ENCODE measurements at regions not wholly inside any gene's neighbourhood (a gene's known extent, or its start where the extent isn't known, plus 50 kb on each side); places are given as distances from the start of the nearest gene placed in this dataset.
"Not testable (repeated sequence)": the region's sequence is repeated elsewhere in the genome, so short reads cannot be mapped to it uniquely, and the experiment has no call there.

DNA sequence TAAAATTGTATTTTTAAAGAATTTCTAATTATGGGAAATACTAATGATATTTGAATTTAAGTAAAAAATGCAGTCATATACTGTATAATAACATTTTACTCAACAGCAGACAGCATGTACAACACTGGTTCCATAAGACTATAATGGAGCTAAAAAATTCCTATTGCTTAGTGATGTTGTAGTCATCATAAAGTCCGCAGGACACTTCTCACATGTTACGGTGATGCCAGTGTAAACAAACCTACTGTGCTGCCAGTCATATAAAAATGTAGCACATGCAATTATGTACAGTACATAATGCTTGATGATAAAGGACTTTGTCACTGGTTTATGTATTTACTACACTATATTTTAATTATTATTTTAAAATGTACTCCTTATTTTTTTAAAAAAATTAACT, 629.3 kb downstream of the IPMK start:
- H3K36me3 Mint-ChIP-seq (ENCODE audit: low read depth), result no peaks in the 10 kb centered on the region
- H3K4me3 Mint-ChIP-seq, result no peak overlapping the region
- H3K27me3 Mint-ChIP-seq, result no peaks in the 10 kb centered on the region
- no peaks in the 10 kb centered on the region for H3K4me1 Mint-ChIP-seq (ENCODE audit: low read depth)
- H3K27ac Mint-ChIP-seq, result no peak overlapping the region
- no peaks in the 10 kb centered on the region for H3K9me3 Mint-ChIP-seq
- intact Hi-C loops (cut with micrococcal nuclease), result no loop called here

DNA sequence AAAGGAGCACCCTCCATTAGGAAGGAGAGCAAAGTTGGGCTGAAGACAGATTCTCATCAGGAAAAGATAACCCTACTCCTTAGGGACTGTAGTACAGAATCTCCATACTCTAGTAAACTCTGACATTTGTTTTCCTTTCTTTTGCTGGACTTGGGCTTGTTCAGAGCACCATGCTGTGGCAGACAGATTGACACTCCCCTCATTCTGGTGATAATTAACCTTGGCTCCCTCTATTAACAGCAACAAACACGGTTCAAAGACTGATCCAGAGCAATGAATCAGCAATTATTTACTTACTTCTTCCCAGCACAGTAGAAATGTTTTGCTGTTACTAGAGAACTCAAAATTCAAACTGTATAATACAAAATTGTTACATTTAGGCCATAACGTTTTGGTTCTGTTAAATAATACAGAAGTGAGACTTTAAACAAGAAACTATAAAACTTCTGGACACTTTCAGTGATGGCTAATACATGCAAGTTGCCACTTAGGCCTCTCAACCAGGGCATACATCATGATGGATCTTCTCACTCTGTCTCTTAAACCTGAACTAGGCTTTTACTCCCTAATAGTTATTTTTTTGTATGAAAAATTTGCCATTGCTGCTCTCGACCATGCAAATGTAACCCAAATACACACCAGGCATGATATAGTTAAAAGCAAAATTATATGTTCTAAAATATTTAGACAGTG, 639.0 kb downstream of the IPMK start:
- Mint-ChIP-seq H3K27me3 (no peaks in the 10 kb centered on the region), H3K36me3 (ENCODE audit: low read depth) (no peaks in the 10 kb centered on the region), H3K4me1 (ENCODE audit: low read depth) (no peaks in the 10 kb centered on the region), H3K27ac (no peak overlapping the region), H3K9me3 (no peaks in the 10 kb centered on the region), H3K4me3 (no peak overlapping the region)
- intact Hi-C loops (cut with micrococcal nuclease), result no loop called here

DNA sequence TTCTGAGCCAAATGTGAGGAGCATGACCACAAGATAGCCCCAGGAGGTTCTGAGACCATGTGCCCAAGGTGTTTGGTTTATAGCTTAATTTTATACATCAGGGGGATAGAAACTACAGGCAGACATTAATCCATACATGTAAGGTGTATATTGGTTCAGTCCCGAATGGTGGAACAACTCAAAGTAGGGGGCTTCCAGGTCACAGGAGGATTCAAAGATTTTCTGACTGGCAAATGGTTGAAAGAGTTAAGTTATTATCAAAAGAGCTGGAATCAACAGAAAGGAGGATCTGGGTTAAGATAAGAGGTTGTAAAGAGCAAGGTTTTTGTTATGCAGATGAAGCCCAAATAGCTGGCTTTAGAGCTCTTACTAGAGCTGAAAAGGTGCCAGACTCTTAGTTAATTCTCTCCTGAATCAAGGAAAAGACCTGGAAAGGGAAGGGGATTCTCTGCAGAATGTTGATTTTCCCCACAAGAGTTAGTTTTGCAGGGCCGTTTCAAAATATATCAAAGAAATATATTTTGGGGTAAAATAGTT, 640.0 kb downstream of the IPMK start:
- intact Hi-C loops (cut with micrococcal nuclease), result no loop called here
- Mint-ChIP-seq H3K9me3 (no peaks in the 10 kb centered on the region), H3K27me3 (no peaks in the 10 kb centered on the region), H3K27ac (no peak overlapping the region), H3K4me3 (no peak overlapping the region), H3K36me3 (ENCODE audit: low read depth) (no peaks in the 10 kb centered on the region), H3K4me1 (ENCODE audit: low read depth) (no peaks in the 10 kb centered on the region)

DNA sequence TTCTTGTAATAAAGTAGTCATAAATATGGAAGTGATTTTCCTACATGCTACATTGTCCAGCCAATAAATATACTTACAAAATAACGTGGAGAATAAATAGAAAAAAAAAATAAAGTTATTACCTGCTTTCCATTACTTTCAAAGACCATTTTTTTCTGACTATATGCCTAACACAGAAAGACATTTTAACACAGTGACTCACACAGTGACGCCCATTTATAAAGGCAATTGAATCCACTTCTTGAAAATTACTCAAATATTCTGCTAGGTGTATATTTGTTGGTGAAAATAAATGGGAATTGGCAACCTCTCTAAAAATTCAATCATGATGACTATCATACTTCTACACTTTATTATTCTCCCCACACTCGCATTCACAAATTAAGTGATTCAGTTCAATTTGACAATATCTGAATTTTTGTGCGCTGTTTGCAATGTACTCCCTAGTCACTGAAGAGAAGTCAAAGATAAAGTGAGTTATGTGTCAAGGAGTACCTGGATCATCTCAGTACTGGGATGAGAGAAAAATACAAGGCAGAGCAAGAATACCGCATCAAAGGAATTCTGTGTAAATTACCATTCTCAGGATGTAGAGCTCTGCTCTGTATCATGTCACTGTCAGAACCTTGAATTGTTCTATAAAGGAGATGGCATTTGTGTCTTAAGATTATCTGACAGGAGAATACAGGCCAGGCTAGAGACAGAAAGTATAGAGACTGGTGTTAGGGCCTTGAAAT, 642.7 kb downstream of the IPMK start:
- intact Hi-C loops (cut with micrococcal nuclease), result no loop called here
- H3K9me3 Mint-ChIP-seq, result no peaks in the 10 kb centered on the region
- H3K36me3 Mint-ChIP-seq (ENCODE audit: low read depth), result no peaks in the 10 kb centered on the region
- H3K27ac Mint-ChIP-seq, result no peak overlapping the region
- H3K27me3 Mint-ChIP-seq, result no peaks in the 10 kb centered on the region
- H3K4me3 Mint-ChIP-seq, result no peak overlapping the region
- H3K4me1 Mint-ChIP-seq (ENCODE audit: low read depth), result no peaks in the 10 kb centered on the region

DNA sequence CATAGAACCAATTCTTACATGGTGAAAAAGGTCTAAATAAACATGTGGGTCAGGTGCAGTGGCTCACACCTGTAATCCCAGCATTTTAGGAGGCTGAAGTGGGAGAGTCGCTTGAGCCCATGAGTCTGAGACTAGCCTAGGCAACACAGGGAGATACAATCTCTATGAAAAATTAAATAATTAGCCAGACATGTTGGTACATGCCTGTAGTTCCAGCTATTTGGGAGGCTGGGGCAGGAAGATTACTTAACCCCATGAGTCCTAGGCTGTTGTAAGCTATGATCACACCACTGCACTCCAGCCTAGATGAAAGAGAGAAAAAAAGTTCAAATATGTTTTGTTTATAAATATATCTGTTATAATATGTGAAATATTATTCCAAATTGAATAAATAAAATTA, 643.6 kb downstream of the IPMK start:
- no peaks in the 10 kb centered on the region for H3K27me3 Mint-ChIP-seq
- H3K4me3 Mint-ChIP-seq, result no peak overlapping the region
- H3K9me3 Mint-ChIP-seq, result no peaks in the 10 kb centered on the region

DNA sequence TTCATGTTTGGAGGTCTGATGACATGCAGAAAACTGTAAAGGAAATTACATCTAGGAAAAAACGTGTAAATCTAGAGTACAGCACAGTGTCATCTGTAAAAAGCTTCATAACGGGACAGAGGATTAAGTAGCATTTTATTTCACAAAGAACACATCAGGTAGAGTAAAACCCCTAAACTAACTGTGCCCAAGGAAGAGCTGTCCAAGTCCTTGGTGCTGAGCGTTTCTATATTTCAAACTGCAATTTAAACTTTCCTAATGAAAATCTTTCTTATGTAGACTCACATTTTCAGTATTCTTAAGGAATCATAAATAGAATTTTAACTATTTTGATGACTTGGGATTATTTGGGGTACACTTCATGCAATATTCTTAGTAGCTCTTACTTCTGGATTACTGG, 646.2 kb downstream of the IPMK start:
- H3K4me1 Mint-ChIP-seq (ENCODE audit: low read depth), result no peaks in the 10 kb centered on the region
- H3K36me3 Mint-ChIP-seq (ENCODE audit: low read depth), result no peaks in the 10 kb centered on the region
- H3K27me3 Mint-ChIP-seq, result no peaks in the 10 kb centered on the region
- H3K4me3 Mint-ChIP-seq, result no peak overlapping the region
- intact Hi-C loops (cut with micrococcal nuclease), result no loop called here
- H3K27ac Mint-ChIP-seq, result no peak overlapping the region
- no peaks in the 10 kb centered on the region for H3K9me3 Mint-ChIP-seq

More for the DNA sequence above, 643.6 kb downstream of the IPMK start:
- intact Hi-C loops (cut with micrococcal nuclease), result no loop called here
- H3K4me1 Mint-ChIP-seq (ENCODE audit: low read depth), result no peaks in the 10 kb centered on the region
- no peak overlapping the region for H3K27ac Mint-ChIP-seq
- no peaks in the 10 kb centered on the region for H3K36me3 Mint-ChIP-seq (ENCODE audit: low read depth)

DNA sequence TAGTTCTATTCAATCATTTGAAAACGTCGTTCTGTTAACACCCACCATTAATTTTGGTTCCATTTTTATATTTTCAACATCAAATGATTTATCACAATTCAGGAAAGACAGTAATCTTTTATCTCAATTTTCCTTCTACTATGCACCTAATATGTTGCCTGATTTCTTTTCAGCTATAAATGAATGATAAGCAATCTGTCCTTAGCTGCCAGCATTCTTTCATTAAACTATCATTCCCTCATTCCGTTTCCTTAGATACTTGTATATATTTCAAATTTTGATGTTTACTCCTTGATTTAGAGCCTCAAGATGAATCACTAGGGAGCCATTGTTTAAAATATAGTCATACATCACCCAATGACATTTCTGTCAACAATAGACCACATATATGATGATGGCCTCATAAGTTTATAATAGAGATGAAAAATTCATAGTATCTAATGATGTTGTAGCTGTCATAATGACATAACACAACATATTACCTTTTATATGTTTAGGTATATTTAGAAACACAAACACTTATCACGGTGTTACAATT, 661.7 kb downstream of the IPMK start:
- no peaks in the 10 kb centered on the region for H3K9me3 Mint-ChIP-seq

DNA sequence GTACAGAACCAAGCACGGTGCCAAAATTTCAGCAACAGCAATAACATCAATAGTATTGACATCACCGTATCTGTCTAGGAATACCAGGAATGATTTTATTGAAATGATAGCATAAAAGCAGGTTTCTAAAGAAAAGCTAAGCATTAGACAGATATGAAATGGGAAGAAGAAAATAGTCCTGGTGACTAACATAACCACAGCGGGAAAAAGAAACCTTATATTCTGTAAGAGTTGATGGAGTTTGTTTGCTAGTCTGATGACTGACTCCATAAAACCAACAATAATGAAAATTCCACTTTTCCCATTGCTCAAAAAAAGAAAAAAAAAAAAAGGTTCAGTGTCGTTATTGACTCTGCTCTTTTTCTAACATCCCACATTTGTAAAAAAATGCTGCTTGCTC, 668.3 kb downstream of the IPMK start:
- intact Hi-C loops (cut with micrococcal nuclease), result no loop called here
- Mint-ChIP-seq H3K4me3 (no peak overlapping the region), H3K27me3 (no peaks in the 10 kb centered on the region), H3K27ac (no peak overlapping the region), H3K36me3 (ENCODE audit: low read depth) (no peaks in the 10 kb centered on the region), H3K9me3 (no peaks in the 10 kb centered on the region), H3K4me1 (ENCODE audit: low read depth) (no peaks in the 10 kb centered on the region)

More for the DNA sequence above, 661.7 kb downstream of the IPMK start:
- H3K27ac Mint-ChIP-seq, result no peak overlapping the region
- H3K27me3 Mint-ChIP-seq, result no peaks in the 10 kb centered on the region
- no peaks in the 10 kb centered on the region for H3K4me1 Mint-ChIP-seq (ENCODE audit: low read depth)
- H3K36me3 Mint-ChIP-seq (ENCODE audit: low read depth), result no peaks in the 10 kb centered on the region
- intact Hi-C loops (cut with micrococcal nuclease), result no loop called here
- H3K4me3 Mint-ChIP-seq, result no peak overlapping the region

DNA sequence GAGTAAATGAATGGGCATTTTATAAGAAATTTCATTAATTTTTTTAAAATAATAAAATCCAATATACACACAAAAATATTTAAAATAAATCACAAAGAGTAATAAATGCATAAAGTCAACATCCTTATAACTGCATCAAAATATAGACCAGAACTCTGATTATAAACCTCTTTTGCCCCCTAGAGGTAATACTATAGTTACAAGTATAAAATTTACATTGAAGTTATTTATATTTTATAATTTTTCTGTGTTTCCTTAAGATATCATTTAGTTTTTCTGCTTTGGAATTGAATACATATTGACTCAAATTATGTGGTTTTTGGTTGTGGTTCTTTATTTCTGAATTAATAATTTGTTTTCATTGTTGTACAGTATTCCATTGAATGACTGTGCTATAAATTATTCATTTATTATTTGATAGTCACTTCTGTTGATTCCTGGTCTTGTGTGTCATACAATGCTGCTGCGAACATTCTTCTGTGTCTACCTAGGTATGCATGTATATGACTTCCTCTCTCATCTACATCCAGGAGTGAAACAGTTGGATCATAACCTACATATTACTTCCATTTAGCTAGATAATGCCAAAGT, 673.6 kb downstream of the IPMK start:
- Mint-ChIP-seq H3K27ac (no peak overlapping the region), H3K4me3 (no peak overlapping the region), H3K36me3 (ENCODE audit: low read depth) (no peaks in the 10 kb centered on the region), H3K27me3 (no peaks in the 10 kb centered on the region), H3K4me1 (ENCODE audit: low read depth) (no peaks in the 10 kb centered on the region), H3K9me3 (no peaks in the 10 kb centered on the region)
- intact Hi-C loops (cut with micrococcal nuclease), result no loop called here

DNA sequence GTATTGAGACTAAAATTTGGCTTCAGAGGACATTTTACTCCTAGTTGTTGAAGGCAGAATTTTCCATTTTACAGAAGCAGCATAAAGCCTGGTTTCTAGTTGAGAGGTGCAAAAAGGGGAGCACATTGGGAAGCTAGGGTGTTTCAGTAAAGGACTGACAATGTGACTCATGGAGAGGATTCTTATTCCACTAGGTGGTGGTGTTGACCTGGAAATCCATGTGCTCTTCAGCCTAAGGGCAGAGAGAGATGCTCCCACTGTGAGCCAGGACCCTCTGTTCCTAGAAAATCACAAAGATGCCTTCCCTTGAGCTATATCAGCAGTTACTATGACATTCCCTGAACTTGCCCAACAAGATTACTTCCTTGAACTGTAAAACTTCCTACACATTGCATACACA, 687.8 kb downstream of the IPMK start:
- Mint-ChIP-seq H3K9me3 (peaks cover 11% of the 10 kb centered on the region), H3K27me3 (no peaks in the 10 kb centered on the region), H3K4me1 (ENCODE audit: low read depth) (no peaks in the 10 kb centered on the region), H3K4me3 (no peak overlapping the region), H3K27ac (no peak overlapping the region), H3K36me3 (ENCODE audit: low read depth) (no peaks in the 10 kb centered on the region)
- intact Hi-C loops (cut with micrococcal nuclease), result no loop called here

DNA sequence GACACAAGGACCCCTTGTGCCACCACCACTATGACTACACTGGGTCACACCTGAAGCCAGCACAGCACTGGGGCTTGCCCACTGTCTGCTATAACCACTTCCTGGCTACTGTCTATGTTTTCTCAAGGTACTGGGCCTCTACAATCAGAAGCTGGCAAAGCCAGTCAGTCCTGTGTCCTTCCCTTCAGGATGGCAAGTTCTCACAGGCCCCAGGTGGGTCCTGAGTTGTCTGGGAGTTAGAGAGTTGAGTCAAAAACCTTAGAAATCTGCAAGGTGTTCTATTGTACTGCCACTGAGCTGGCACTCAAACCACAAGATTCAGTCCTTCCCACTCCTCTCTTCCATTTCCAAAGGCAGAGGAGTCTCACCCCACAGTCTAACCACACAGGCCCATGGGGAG, 705.5 kb downstream of the IPMK start:
- H3K27me3 Mint-ChIP-seq, result no peaks in the 10 kb centered on the region
- no peaks in the 10 kb centered on the region for H3K4me1 Mint-ChIP-seq (ENCODE audit: low read depth)
- H3K27ac Mint-ChIP-seq, result no peak overlapping the region
- H3K4me3 Mint-ChIP-seq, result no peak overlapping the region
- intact Hi-C loops (cut with micrococcal nuclease), result no loop called here
- no peaks in the 10 kb centered on the region for H3K36me3 Mint-ChIP-seq (ENCODE audit: low read depth)
- H3K9me3 Mint-ChIP-seq, result peaks cover 8% of the 10 kb centered on the region

DNA sequence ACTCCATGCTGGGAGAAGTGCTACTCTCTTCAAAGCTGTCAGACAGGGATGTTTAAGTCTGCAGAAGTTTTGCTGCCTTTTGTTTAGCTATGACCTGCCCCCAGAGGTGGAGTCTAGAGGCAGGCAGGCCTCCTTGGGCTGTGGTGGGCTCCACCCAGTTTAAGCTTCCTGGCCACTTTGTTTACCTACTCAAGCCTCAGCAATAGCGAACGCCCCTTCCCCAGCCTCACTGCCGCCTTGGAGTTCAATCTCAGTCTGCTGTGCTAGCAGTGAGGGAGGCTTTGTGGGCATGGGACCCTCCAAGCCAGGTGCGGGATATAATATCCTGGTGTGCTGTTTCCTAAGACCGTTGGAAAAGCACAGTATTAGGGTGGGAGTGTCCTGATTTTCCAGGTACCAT, 715.9 kb downstream of the IPMK start:
- H3K4me1 Mint-ChIP-seq (ENCODE audit: low read depth); H3K36me3 Mint-ChIP-seq (ENCODE audit: low read depth); intact Hi-C loops (cut with micrococcal nuclease); H3K27me3 Mint-ChIP-seq; H3K4me3 Mint-ChIP-seq; H3K27ac Mint-ChIP-seq: not testable (repeated sequence)
- H3K9me3 Mint-ChIP-seq, result peaks cover 17% of the 10 kb centered on the region

DNA sequence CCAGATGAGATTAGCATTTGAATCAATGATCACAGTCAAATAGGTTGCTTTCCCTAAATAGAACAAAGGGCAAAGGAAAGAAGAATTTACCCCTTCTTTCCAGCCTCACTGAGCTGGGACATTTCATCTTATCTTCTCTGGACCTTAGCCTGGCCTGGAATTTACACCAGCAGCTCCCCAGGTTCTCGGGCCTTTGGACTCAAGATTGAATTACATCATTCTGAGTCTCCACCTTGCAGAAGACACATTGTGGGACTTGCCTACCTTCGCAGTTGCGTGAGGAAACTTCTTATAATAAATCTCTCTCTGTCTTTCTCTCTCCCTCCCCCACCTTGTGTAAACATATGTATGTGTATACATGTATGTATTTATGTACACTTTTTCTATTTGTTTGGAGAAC, 732.4 kb downstream of the IPMK start:
- no peaks in the 10 kb centered on the region for H3K36me3 Mint-ChIP-seq (ENCODE audit: low read depth)
- no peak overlapping the region for H3K27ac Mint-ChIP-seq
- H3K4me1 Mint-ChIP-seq (ENCODE audit: low read depth), result no peaks in the 10 kb centered on the region

DNA sequence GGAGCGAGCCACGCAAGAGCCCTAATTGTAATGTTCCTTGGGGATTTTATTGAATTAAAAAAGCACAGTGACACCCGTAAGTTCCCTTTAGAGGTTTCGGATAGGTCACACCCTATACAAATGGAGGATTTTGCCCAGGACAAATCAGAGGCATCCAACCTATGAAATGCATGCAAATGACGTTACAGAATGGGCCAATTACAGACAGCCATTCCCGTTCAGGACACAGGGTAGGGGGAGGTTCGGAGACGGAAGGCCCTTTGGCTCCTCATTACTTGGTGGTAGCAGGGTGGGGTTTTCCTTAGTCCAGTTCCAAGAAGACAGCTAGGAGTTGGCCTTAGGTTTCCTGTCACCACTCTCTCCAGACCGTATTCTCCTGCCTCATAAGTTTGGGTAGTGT, 754.1 kb downstream of the IPMK start:
- intact Hi-C loops (cut with micrococcal nuclease), result no loop called here
- H3K4me1 Mint-ChIP-seq (ENCODE audit: low read depth), result no peaks in the 10 kb centered on the region

More for the DNA sequence above, 732.4 kb downstream of the IPMK start:
- intact Hi-C loops (cut with micrococcal nuclease), result no loop called here
- no peak overlapping the region for H3K4me3 Mint-ChIP-seq
- H3K27me3 Mint-ChIP-seq, result no peaks in the 10 kb centered on the region
- H3K9me3 Mint-ChIP-seq, result no peaks in the 10 kb centered on the region

More for the DNA sequence above, 754.1 kb downstream of the IPMK start:
- no peak overlapping the region for H3K4me3 Mint-ChIP-seq
- no peak overlapping the region for H3K27ac Mint-ChIP-seq
- peaks cover 6% of the 10 kb centered on the region for H3K9me3 Mint-ChIP-seq
- no peaks in the 10 kb centered on the region for H3K36me3 Mint-ChIP-seq (ENCODE audit: low read depth)
- no peaks in the 10 kb centered on the region for H3K27me3 Mint-ChIP-seq

Measured in dendritic cell treated with granulocyte-macrophage colony-stimulating factor and Interleukin-4, amounts not matched to agents 40 ng/mL and 50 ng/mL, for 4 days (primary cell).